Hepatocyte (in vitro differentiated cells): ENCODE measurements at regions not wholly inside any gene's neighbourhood (a gene's known extent, or its start where the extent isn't known, plus 50 kb on each side); places are given as distances from the start of the nearest gene placed in this dataset.

Experiments used
- DNase-seq: peaks from one replicate; pipeline ENCODE4 v3.0.0-alpha.2; 2016; ENCODE audit warnings: low spot score
- H2AFZ ChIP-seq: fragments of 200-600 bp; sonication (generic); 2 replicates; pipeline ENCODE4 v1.6.0; 2016; ENCODE audit warnings: antibody characterized with exemption, mild to moderate bottlenecking
- H3K27ac ChIP-seq: fragments of 200-600 bp; sonication (generic); 2 replicates; pipeline ENCODE4 v1.5.1; 2016; ENCODE audit warnings: mild to moderate bottlenecking
- H3K27me3 ChIP-seq: fragments of 200-600 bp; sonication (generic); 2 replicates; pipeline ENCODE4 v1.6.1; 2016
- H3K36me3 ChIP-seq: fragments of 200-600 bp; sonication (generic); replicated peaks from 2 replicates; pipeline ENCODE4 v1.5.1; 2016; ENCODE audit warnings: low read depth; ENCODE audit not compliant: insufficient read depth
- H3K4me1 ChIP-seq: fragments of 200-600 bp; sonication (generic); 2 replicates; pipeline ENCODE4 v1.5.1; 2016; ENCODE audit warnings: mild to moderate bottlenecking, moderate library complexity; ENCODE audit not compliant: insufficient read depth
- H3K4me2 ChIP-seq: fragments of 200-600 bp; sonication (generic); 2 replicates; pipeline ENCODE4 v1.6.0; 2016
- H3K4me3 ChIP-seq: fragments of 200-600 bp; sonication (generic); 2 replicates; pipeline ENCODE4 v1.5.1; 2016; ENCODE audit warnings: mild to moderate bottlenecking
- H3K79me2 ChIP-seq: fragments of 200-600 bp; sonication (generic); 2 replicates; pipeline ENCODE4 v1.6.0; 2017; ENCODE audit warnings: mild to moderate bottlenecking
- H3K9me2 ChIP-seq: fragments of 200-600 bp; sonication (generic); replicated peaks from 2 replicates; pipeline ENCODE4 v1.6.0; 2017; ENCODE audit warnings: mild to moderate bottlenecking; ENCODE audit not compliant: insufficient read depth
- H3K9me3 ChIP-seq: fragments of 200-600 bp; sonication (generic); 2 replicates; pipeline ENCODE4 v1.5.1; 2016; ENCODE audit warnings: low read depth, mild to moderate bottlenecking
- H4K20me1 ChIP-seq: fragments of 200-600 bp; sonication (generic); 2 replicates; pipeline ENCODE4 v1.6.0; 2016; ENCODE audit warnings: mild to moderate bottlenecking; ENCODE audit not compliant: insufficient read depth, poor library complexity, severe bottlenecking
- CTCF ChIP-seq: fragments of 200-600 bp; sonication (generic); IDR thresholded peaks from 2 replicates; pipeline ENCODE4 v1.5.1; 2016; ENCODE audit warnings: antibody characterized with exemption, mild to moderate bottlenecking; ENCODE audit not compliant: poor library complexity
- EZH2 ChIP-seq: fragments of 200-600 bp; sonication (generic); IDR thresholded peaks from 2 replicates; pipeline ENCODE4 v1.6.1; 2016; ENCODE audit warnings: antibody characterized with exemption, mild to moderate bottlenecking, borderline replicate concordance
- EZH2phosphoT487 ChIP-seq: fragments of 200-600 bp; sonication (generic); IDR thresholded peaks from one replicate; pipeline ENCODE4 v1.6.1; 2018; ENCODE audit warnings: antibody characterized with exemption, mild to moderate bottlenecking, low read depth, moderate library complexity; ENCODE audit not compliant: unreplicated experiment, severe bottlenecking
- WGBS: methylation state at CpG from one replicate; pipeline ENCODE4 v1.1.6; 2016; ENCODE audit warnings: low lambda C conversion rate; ENCODE audit errors: missing lambda C conversion rate; 5-methylcytosine and 5-hydroxymethylcytosine counted together

GRCh38 chr10:43785252-43785651 is 136.6 kb upstream of the ZNF32 start:
- no peak overlapping the region for H3K27ac ChIP-seq
- no peak overlapping the region for H2AFZ ChIP-seq
- H3K4me1 ChIP-seq, result peaks cover 9% of the 10 kb centered on the region
- TF ChIP-seq EZH2 (no peak), EZH2phosphoT487 (no peak), CTCF (peak; percentile 20)
- no peak for DNase-seq
- no peaks in the 10 kb centered on the region for H4K20me1 ChIP-seq
- H3K9me3 ChIP-seq, result no peaks in the 10 kb centered on the region
- no peaks in the 10 kb centered on the region for H3K27me3 ChIP-seq
- no peak overlapping the region for H3K4me3 ChIP-seq
- 71% methylated on average over 2 of the region's 2 CpGs for WGBS
- no peaks in the 10 kb centered on the region for H3K36me3 ChIP-seq
- H3K79me2 ChIP-seq, result no peaks in the 10 kb centered on the region
- no peaks in the 10 kb centered on the region for H3K9me2 ChIP-seq
- H3K4me2 ChIP-seq, result no peak overlapping the region

- no peaks in the 10 kb centered on the region for H3K9me2 ChIP-seq
- no peak overlapping the region for H3K27ac ChIP-seq
- peaks cover 9% of the 10 kb centered on the region for H3K4me1 ChIP-seq
- no peaks in the 10 kb centered on the region for H3K27me3 ChIP-seq
- H3K4me2 ChIP-seq, result no peak overlapping the region
- TF ChIP-seq CTCF, result no peak
- no peak for TF ChIP-seq EZH2
- TF ChIP-seq EZH2phosphoT487, result no peak
- H3K9me3 ChIP-seq, result no peaks in the 10 kb centered on the region
- no peaks in the 10 kb centered on the region for H3K79me2 ChIP-seq
- H4K20me1 ChIP-seq, result no peaks in the 10 kb centered on the region
- H3K36me3 ChIP-seq, result no peaks in the 10 kb centered on the region
- H2AFZ ChIP-seq, result no peak overlapping the region
- no peak for DNase-seq
- H3K4me3 ChIP-seq, result no peak overlapping the region
- WGBS, result 98% methylated on average over 6 of the region's 6 CpGs
Measured at GRCh38 chr10:43782814-43783213, 134.1 kb upstream of the ZNF32 start.

- Histone ChIP-seq H3K4me1 (peaks cover 9% of the 10 kb centered on the region), H3K4me3 (no peak overlapping the region), H3K36me3 (no peaks in the 10 kb centered on the region), H3K27me3 (no peaks in the 10 kb centered on the region), H3K9me2 (no peaks in the 10 kb centered on the region), H4K20me1 (no peaks in the 10 kb centered on the region), H3K9me3 (no peaks in the 10 kb centered on the region), H3K4me2 (no peak overlapping the region), H2AFZ (no peak overlapping the region), H3K79me2 (no peaks in the 10 kb centered on the region), H3K27ac (no peak overlapping the region)
- TF ChIP-seq CTCF (no peak), EZH2phosphoT487 (no peak), EZH2 (no peak)
- 52% methylated on average over 6 of the region's 6 CpGs for WGBS
- DNase-seq, result peak; percentile 21
Measured at GRCh38 chr10:43781480-43782361, 133.0 kb upstream of the ZNF32 start.
